SKM-1 (cell line): ENCODE measurements at regions not wholly inside any gene's neighbourhood (a gene's known extent, or its start where the extent isn't known, plus 50 kb on each side); places are given as distances from the start of the nearest gene placed in this dataset.

Source experiments
- DNase-seq: peaks from one replicate; lab custom pipeline; 2025; ENCODE audit not compliant: unreplicated experiment; lab: John Stamatoyannopoulos, UW

DNA sequence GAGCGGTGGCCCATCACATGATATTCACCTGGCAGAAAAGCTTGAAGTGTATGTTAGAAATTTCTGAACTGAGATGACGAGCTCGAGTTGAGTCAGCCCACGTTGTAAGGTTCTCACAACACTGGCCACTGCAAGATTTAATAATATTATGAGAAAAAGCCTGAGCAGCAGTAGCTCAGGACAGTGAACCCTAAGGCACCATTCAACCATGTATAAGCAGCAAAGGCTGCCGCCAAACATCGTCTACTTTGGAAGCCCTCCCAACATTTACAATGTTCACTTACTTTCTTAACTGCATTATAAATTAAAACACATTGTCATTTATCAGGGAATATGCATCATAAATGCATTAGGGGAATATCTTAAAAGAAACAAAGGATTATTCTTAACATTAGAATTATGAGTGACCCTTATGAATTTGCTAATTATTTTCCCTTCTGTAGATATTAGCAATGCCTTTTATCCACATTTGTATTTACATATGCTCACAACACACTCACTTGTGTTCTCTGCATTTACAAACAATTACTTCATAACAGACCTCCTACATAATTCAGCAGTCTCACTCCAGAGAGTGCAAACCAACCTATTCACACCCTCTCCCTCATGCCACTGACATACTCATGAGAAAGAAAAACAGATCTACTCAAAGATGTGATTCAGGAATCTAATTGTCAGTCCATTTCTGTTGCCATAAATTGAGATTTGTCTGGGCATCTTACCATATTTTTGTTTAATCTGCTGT, 57.7 kb upstream of the CARD18 start:
- no peak for DNase-seq

- DNase-seq: no peak
Observed at GRCh38 chr11:105193260-105193659, 53.7 kb upstream of the CARD18 start.

DNA sequence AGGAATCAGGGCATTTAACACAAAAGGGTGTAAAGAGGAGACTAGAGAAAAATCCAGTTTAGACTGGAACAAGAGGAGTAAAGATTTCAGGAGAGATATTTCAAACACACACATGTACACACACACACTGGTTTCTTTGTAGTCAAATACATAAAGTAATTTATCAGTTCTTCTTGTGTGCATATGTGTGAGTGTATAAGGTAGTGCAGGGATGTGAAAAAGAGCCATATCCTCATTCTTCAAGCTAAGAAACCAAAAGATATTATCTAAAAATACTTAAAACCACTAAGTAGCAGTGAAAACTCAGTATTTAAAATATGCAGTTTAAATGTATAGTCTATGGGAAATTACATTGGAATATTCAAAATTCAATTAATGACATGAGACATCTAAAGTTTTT, 52.5 kb upstream of the CARD18 start:
- no peak for DNase-seq

DNA sequence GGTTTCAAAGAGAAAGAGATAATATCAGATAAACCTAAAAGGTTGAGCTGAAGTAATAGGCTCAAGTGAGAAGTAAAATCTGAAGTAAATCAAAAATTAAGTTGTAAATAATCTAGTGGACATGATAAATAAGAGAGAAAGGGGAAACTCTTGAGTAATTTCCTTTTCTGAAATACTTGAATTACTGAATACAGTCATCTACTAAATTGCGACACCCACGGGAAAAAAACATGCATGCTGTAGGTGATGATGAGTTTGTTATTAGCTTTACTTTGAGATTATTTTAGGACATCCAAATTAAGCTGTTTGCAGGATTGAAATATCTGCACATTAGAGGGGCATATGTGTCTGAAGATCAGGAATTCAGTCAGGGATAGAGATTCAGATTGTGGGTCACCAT, 50.0 kb upstream of the CARD18 start:
- DNase-seq: peak; percentile 30
